IMR-90 (cell line): ENCODE measurements at regions not wholly inside any gene's neighbourhood (a gene's known extent, or its start where the extent isn't known, plus 50 kb on each side); places are given as distances from the start of the nearest gene placed in this dataset.

Experiments used
- ATAC-seq: fragments of 200-7000 bp; cut with Tn5 transposase; 2 replicates; pipeline ENCODE4 v1.9.1; 2020; ENCODE audit warnings: low read depth, mild to moderate bottlenecking, moderate library complexity
- BruUV-seq: library from RNA; stranded (reverse); fragments of 400-500 nt; replicated peaks from 2 replicates; lab custom pipeline; 2021; lab: Mats Ljungman, UMichigan
- CTCF ChIA-PET: fragments of 300-600 bp; formaldehyde crosslinking; extraction: SDS; loops from one replicate; lab custom pipeline; 2021; ENCODE audit warnings: antibody characterized with exemption; lab: Yijun Ruan, JAX
- POLR2A ChIA-PET: fragments of 300-600 bp; sonication (Branson Sonifier 250); formaldehyde crosslinking; loops from one replicate; lab custom pipeline; 2022; ENCODE audit warnings: antibody characterized with exemption; ENCODE audit not compliant: unreplicated experiment; lab: Charles Lee
- DNase-seq: peaks from one replicate; pipeline ENCODE4 v3.0.0; 2013
- H2AFZ ChIP-seq: replicated peaks from 2 replicates; pipeline ENCODE3; 2013; ENCODE audit warnings: low read length, mild to moderate bottlenecking; ENCODE audit not compliant: poor library complexity
- H2AK5ac ChIP-seq: 2 replicates; pipeline ENCODE4 v1.6.1; 2013; ENCODE audit warnings: low read depth, low read length, inconsistent platforms
- H2AK9ac ChIP-seq: replicated peaks from 2 replicates; pipeline ENCODE3; 2013; ENCODE audit warnings: mild to moderate bottlenecking, low read depth, low read length, moderate library complexity; ENCODE audit not compliant: poor library complexity
- H2BK120ac ChIP-seq: 2 replicates; pipeline ENCODE4 v1.6.1; 2013; ENCODE audit warnings: low read depth, low read length, inconsistent platforms
- H2BK15ac ChIP-seq: 3 replicates; pipeline ENCODE4 v1.6.1; 2013; ENCODE audit warnings: low read depth, low read length, inconsistent platforms
- H2BK20ac ChIP-seq: 2 replicates; pipeline ENCODE4 v1.6.1; 2013; ENCODE audit warnings: low read depth, mild to moderate bottlenecking, inconsistent platforms, low read length, moderate library complexity
- H2BK5ac ChIP-seq: 2 replicates; pipeline ENCODE4 v1.6.1; 2013; ENCODE audit warnings: mild to moderate bottlenecking, low read depth, low read length, inconsistent platforms; ENCODE audit not compliant: poor library complexity, severe bottlenecking
- H3K14ac ChIP-seq: replicated peaks from 2 replicates; pipeline ENCODE4 v1.6.1; 2013; ENCODE audit warnings: low read depth, low read length, inconsistent platforms
- H3K18ac ChIP-seq: 2 replicates; pipeline ENCODE4 v1.6.1; 2013; ENCODE audit warnings: low read depth, low read length, control low read depth
- H3K23ac ChIP-seq: 2 replicates; pipeline ENCODE4 v1.6.1; 2013; ENCODE audit warnings: low read depth, low read length, inconsistent platforms
- H3K27ac ChIP-seq: 2 replicates; pipeline ENCODE4 v1.5.1; 2013; ENCODE audit warnings: mild to moderate bottlenecking, control low read depth, low read length; ENCODE audit not compliant: insufficient read depth
- H3K27me3 ChIP-seq: 2 replicates; pipeline ENCODE4 v1.6.1; 2013; ENCODE audit warnings: low read length; ENCODE audit not compliant: control insufficient read depth, insufficient read depth
- H3K36me3 ChIP-seq: 2 replicates; pipeline ENCODE4 v1.6.1; 2013; ENCODE audit warnings: low read length, mixed read lengths; ENCODE audit not compliant: control insufficient read depth, insufficient read depth
- H3K4ac ChIP-seq: 2 replicates; pipeline ENCODE4 v1.6.1; 2013; ENCODE audit warnings: low read depth, low read length, inconsistent platforms
- H3K4me1 ChIP-seq: 2 replicates; pipeline ENCODE4 v1.6.1; 2013; ENCODE audit warnings: low read length, mixed read lengths; ENCODE audit not compliant: control insufficient read depth, insufficient read depth
- H3K4me2 ChIP-seq: 2 replicates; pipeline ENCODE4 v1.6.1; 2013; ENCODE audit warnings: low read depth, mild to moderate bottlenecking, control low read depth, low read length, moderate library complexity
- H3K4me3 ChIP-seq: 2 replicates; pipeline ENCODE4 v1.5.1; 2013; ENCODE audit warnings: low read depth, mild to moderate bottlenecking, control low read depth, low read length, moderate library complexity; ENCODE audit not compliant: insufficient read depth
- H3K56ac ChIP-seq: 2 replicates; pipeline ENCODE4 v1.6.1; 2013; ENCODE audit warnings: low read length, inconsistent platforms; ENCODE audit not compliant: insufficient read depth; ENCODE audit errors: extremely low read depth
- H3K79me1 ChIP-seq, 2 experiments: 2 replicates each; pipeline ENCODE4 v1.6.1; 2013; ENCODE audit warnings: low read length in 2 of 2, inconsistent platforms in 1 of 2, low read depth in 1 of 2
- H3K9ac ChIP-seq: 2 replicates; pipeline ENCODE4 v1.6.1; 2013; ENCODE audit warnings: low read depth, low read length, control low read depth
- H3K9me1 ChIP-seq: 2 replicates; pipeline ENCODE4 v1.6.1; 2013; ENCODE audit warnings: low read length, inconsistent platforms; ENCODE audit not compliant: insufficient read depth
- H3K9me3 ChIP-seq: 2 replicates; pipeline ENCODE4 v1.6.1; 2013; ENCODE audit warnings: low read length; ENCODE audit not compliant: control insufficient read depth, insufficient read depth
- H4K20me1 ChIP-seq: 2 replicates; pipeline ENCODE4 v1.6.1; 2013; ENCODE audit warnings: low read length, inconsistent platforms; ENCODE audit not compliant: insufficient read depth
- H4K5ac ChIP-seq: 2 replicates; pipeline ENCODE4 v1.6.1; 2013; ENCODE audit warnings: mild to moderate bottlenecking, low read depth, low read length, control low read depth
- H4K8ac ChIP-seq, 2 experiments: 2 replicates each; pipeline ENCODE4 v1.6.1; 2013; ENCODE audit warnings: low read depth in 2 of 2, low read length in 2 of 2, control low read depth in 1 of 2, inconsistent platforms in 1 of 2
- H4K91ac ChIP-seq: 2 replicates; pipeline ENCODE4 v1.6.1; 2013; ENCODE audit warnings: low read depth, low read length, inconsistent platforms; ENCODE audit not compliant: insufficient read depth
- BHLHE40 ChIP-seq: fragments of 150-350 bp; IDR thresholded peaks from 2 replicates; pipeline ENCODE4 v1.6.1; 2016; ENCODE audit warnings: mild to moderate bottlenecking, low read depth, low read length
- CEBPB ChIP-seq: IDR thresholded peaks from 2 replicates; pipeline ENCODE4 v1.6.1; 2012; ENCODE audit warnings: low read depth, low read length, improper control_type of control experiment
- ELK1 ChIP-seq: fragments of 150-350 bp; IDR thresholded peaks from 2 replicates; pipeline ENCODE4 v1.6.1; 2016; ENCODE audit warnings: low read depth, mild to moderate bottlenecking, low read length, moderate library complexity, borderline replicate concordance
- FOS ChIP-seq: fragments of 150-350 bp; IDR thresholded peaks from 2 replicates; pipeline ENCODE4 v1.6.1; 2016; ENCODE audit warnings: low read depth, low read length
- MAFK ChIP-seq: IDR thresholded peaks from 2 replicates; pipeline ENCODE4 v1.6.1; 2012; ENCODE audit warnings: low read depth, low read length, improper control_type of control experiment
- MAZ ChIP-seq: IDR thresholded peaks from 2 replicates; pipeline ENCODE4 v1.6.1; 2012; ENCODE audit warnings: low read depth, mild to moderate bottlenecking, low read length, improper control_type of control experiment, moderate library complexity, borderline replicate concordance
- NFE2L2 ChIP-seq: fragments of 150-350 bp; IDR thresholded peaks from 2 replicates; pipeline ENCODE4 v1.6.1; 2016; ENCODE audit warnings: low read depth, mild to moderate bottlenecking, low read length
- POLR2A ChIP-seq: IDR thresholded peaks from 2 replicates; pipeline ENCODE4 v1.6.1; 2012; ENCODE audit warnings: mild to moderate bottlenecking, low read depth, low read length
- RFX5 ChIP-seq: IDR thresholded peaks from 2 replicates; pipeline ENCODE4 v1.8.0; 2012; ENCODE audit warnings: low read depth, mild to moderate bottlenecking, low read length, moderate library complexity
- WGBS, 2 experiments: methylation state at CpG; one replicate each; pipeline versions ENCODE4 v1.1.5 to v1.1.7; 2013; ENCODE audit warnings: missing lambda C conversion rate in 2 of 2; ENCODE audit not compliant: insufficient read length in 1 of 2; ENCODE audit errors: extremely low coverage in 2 of 2; 5-methylcytosine and 5-hydroxymethylcytosine counted together
- dilution Hi-C: fragments of 300-500 bp; cut with HindIII; formaldehyde crosslinking; loops from one replicate; pipeline ENCODE4 v1.14.3; 2018; ENCODE audit warnings: low sequenced_read_pairs; ENCODE audit not compliant: unreplicated experiment
- in situ Hi-C: fragments of 300-500 bp; cut with MboI; formaldehyde crosslinking; loops from 3 replicates; pipeline ENCODE4 v1.14.3; 2019; ENCODE audit warnings: low sequenced_read_pairs, inconsistent platforms, mixed read lengths
- intact Hi-C: fragments of 100-400 bp; cut with micrococcal nuclease; formaldehyde crosslinking; loops from 2 replicates; pipeline ENCODE4 v1.10.0; 2022

GRCh38 chr2:167790189-167790588 is 457.2 kb downstream of the STK39 start:
- Histone ChIP-seq H3K9me3 (no peaks in the 10 kb centered on the region), H4K8ac (no peak overlapping the region), H2BK20ac (no peak overlapping the region), H4K91ac (no peak overlapping the region), H3K4me1 (no peaks in the 10 kb centered on the region), H4K5ac (no peak overlapping the region), H4K20me1 (no peaks in the 10 kb centered on the region), H3K4ac (no peak overlapping the region), H3K56ac (no peak overlapping the region), H3K36me3 (no peaks in the 10 kb centered on the region), H3K27ac (no peak overlapping the region), H3K4me3 (no peak overlapping the region), H3K9ac (no peak overlapping the region), H3K27me3 (no peaks in the 10 kb centered on the region), H2BK120ac (no peak overlapping the region), H3K79me1 (no peaks in the 10 kb centered on the region), H3K14ac (no peak overlapping the region), H3K18ac (no peak overlapping the region), H2AK5ac (no peak overlapping the region), H3K23ac (no peak overlapping the region), H2AFZ (no peak overlapping the region), H2AK9ac (no peak overlapping the region), H2BK15ac (no peak overlapping the region), H3K4me2 (no peak overlapping the region), H3K9me1 (no peaks in the 10 kb centered on the region), H2BK5ac (no peak overlapping the region)
- in situ Hi-C loops (no loop called here), dilution Hi-C loops (no loop called here), intact Hi-C loops (no loop called here)
- POLR2A ChIA-PET: no interaction called here
- no peak for TF ChIP-seq BHLHE40
- no peak for TF ChIP-seq MAZ
- no peak for TF ChIP-seq NFE2L2
- TF ChIP-seq RFX5: no peak
- TF ChIP-seq ELK1: no peak
- no peak for TF ChIP-seq POLR2A
- no peak for TF ChIP-seq FOS
- TF ChIP-seq CEBPB: no peak
- no peak for TF ChIP-seq MAFK
- BruUV-seq: no TSS peak
- WGBS, 2 experiments: no CpG with 5 or more reads among the region's 4 CpGs
- CTCF ChIA-PET: no interaction called here
- no peak for DNase-seq
- no peak for ATAC-seq
